ENCODE measurements at regions not wholly inside any gene's neighbourhood (a gene's known extent, or its start where the extent isn't known, plus 50 kb on each side); places are given as distances from the start of the nearest gene placed in this dataset.

- no peak for TF ChIP-seq CTCF (conservative IDR thresholded peaks at IDR 0.05; ENCODE audit: low read depth, low read length)
- no peak for TF ChIP-seq EZH2 (IDR thresholded peaks at IDR 0.05; ENCODE audit: borderline replicate concordance, low read depth, low read length, poor library complexity, severe bottlenecking)
Measured at GRCh38 chr14:101032433-101032832, 128.9 kb upstream of the RTL1 start.

All from A673 (cell line).